DND-41 (cell line): ENCODE measurements at regions not wholly inside any gene's neighbourhood (a gene's known extent, or its start where the extent isn't known, plus 50 kb on each side); places are given as distances from the start of the nearest gene placed in this dataset.

Experiments used
- ATAC-seq: fragments of 200-7000 bp; cut with Tn5 transposase; 3 replicates; pipeline ENCODE4 v1.9.1; 2021; ENCODE audit warnings: low read depth; ENCODE audit not compliant: insufficient read depth
- DNase-seq: peaks from one replicate; pipeline ENCODE4 v3.0.0-alpha.2; 2020
- H2AFZ ChIP-seq: 2 replicates; pipeline ENCODE4 v1.6.0; 2012; ENCODE audit warnings: low read depth, low read length
- H3K27ac ChIP-seq: 2 replicates; pipeline ENCODE4 v1.5.1; 2012; ENCODE audit warnings: low read length, inconsistent platforms
- H3K27me3 ChIP-seq: fragments of 200-600 bp; sonication (generic); 2 replicates; pipeline ENCODE4 v1.6.0; 2012; ENCODE audit warnings: low read length, mild to moderate bottlenecking, inconsistent platforms; ENCODE audit not compliant: insufficient read depth, poor library complexity
- H3K36me3 ChIP-seq: 2 replicates; pipeline ENCODE4 v1.5.1; 2012; ENCODE audit warnings: low read length, inconsistent platforms; ENCODE audit not compliant: insufficient read depth
- H3K4me1 ChIP-seq: 2 replicates; pipeline ENCODE4 v1.5.1; 2012; ENCODE audit warnings: mild to moderate bottlenecking, low read length; ENCODE audit not compliant: insufficient read depth
- H3K4me2 ChIP-seq: 2 replicates; pipeline ENCODE4 v1.6.0; 2012; ENCODE audit warnings: mild to moderate bottlenecking, moderate library complexity, low read length, inconsistent platforms; ENCODE audit not compliant: insufficient read depth
- H3K4me3 ChIP-seq, 2 experiments: fragments of 200-600 bp in 1 of 2; shearing (Covaris generic) in 1 of 2; 2 replicates each; pipeline ENCODE4 v1.5.1; 2012 to 2016; ENCODE audit warnings: inconsistent platforms in 2 of 2, low read length in 2 of 2, mild to moderate bottlenecking in 2 of 2, low read depth in 1 of 2, moderate library complexity in 1 of 2
- H3K79me2 ChIP-seq: 2 replicates; pipeline ENCODE4 v1.6.0; 2012; ENCODE audit warnings: low read length, inconsistent platforms; ENCODE audit not compliant: insufficient read depth
- H3K9ac ChIP-seq: 2 replicates; pipeline ENCODE4 v1.6.0; 2012; ENCODE audit warnings: low read depth, mild to moderate bottlenecking, inconsistent platforms, low read length, moderate library complexity
- H3K9me3 ChIP-seq: 2 replicates; pipeline ENCODE4 v1.5.1; 2012; ENCODE audit warnings: low read length, moderate library complexity, mild to moderate bottlenecking, inconsistent platforms; ENCODE audit not compliant: insufficient read depth, severe bottlenecking
- H4K20me1 ChIP-seq: 2 replicates; pipeline ENCODE4 v1.6.0; 2012; ENCODE audit warnings: low read length; ENCODE audit not compliant: insufficient read depth
- EZH2 ChIP-seq: IDR thresholded peaks from 3 replicates; pipeline ENCODE4 v1.6.1; 2012; ENCODE audit warnings: borderline replicate concordance, low read depth, mild to moderate bottlenecking, moderate library complexity, low read length, inconsistent platforms; ENCODE audit not compliant: severe bottlenecking
- TF ChIP-seq, protein P1 (sequence below): IDR thresholded peaks from 2 replicates; pipeline ENCODE4 v1.5.1; 2012; ENCODE audit warnings: borderline replicate concordance, low read length, moderate library complexity, mild to moderate bottlenecking; ENCODE audit not compliant: poor library complexity, severe bottlenecking; ENCODE audit errors: extremely low read depth

DNA sequence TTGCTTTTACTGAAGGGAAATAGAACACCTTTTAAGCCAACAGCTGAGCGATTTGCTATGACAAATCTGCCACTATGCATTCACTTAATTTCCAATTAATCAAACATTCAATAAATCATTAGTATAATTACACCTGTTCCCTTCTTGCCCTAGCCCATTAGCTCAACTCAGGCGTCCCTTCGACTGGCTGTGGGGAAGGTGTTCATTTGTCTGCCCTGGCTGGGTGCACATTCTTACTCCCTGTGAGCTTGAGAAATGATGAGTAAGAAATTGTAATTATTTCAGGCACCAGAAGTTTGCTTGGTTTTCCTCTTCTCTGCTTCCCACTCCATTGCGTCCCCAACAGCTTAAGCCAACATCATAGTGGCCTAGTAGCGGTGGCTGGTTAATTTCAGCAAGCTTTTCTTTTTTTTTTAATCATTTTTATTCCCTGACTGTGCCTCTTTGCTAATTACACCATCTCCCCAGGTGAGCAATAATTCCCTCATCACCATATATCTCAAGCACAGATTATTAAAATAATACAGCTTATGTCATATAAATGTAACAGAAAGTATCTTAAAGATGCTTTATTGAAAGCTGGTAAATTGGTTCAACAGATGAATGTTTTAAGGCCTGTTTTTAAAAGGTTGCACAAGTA is 623.9 kb upstream of the RBFOX1 start:
- no peak for DNase-seq
- no peaks in the 10 kb centered on the region for H3K79me2 ChIP-seq
- no peaks in the 10 kb centered on the region for H4K20me1 ChIP-seq
- no peak overlapping the region for H3K27ac ChIP-seq
- H3K9ac ChIP-seq: no peak overlapping the region
- no peak for ATAC-seq
- H3K9me3 ChIP-seq: no peaks in the 10 kb centered on the region
- H3K4me3 ChIP-seq: no peak overlapping the region
- TF ChIP-seq, protein P1, sequence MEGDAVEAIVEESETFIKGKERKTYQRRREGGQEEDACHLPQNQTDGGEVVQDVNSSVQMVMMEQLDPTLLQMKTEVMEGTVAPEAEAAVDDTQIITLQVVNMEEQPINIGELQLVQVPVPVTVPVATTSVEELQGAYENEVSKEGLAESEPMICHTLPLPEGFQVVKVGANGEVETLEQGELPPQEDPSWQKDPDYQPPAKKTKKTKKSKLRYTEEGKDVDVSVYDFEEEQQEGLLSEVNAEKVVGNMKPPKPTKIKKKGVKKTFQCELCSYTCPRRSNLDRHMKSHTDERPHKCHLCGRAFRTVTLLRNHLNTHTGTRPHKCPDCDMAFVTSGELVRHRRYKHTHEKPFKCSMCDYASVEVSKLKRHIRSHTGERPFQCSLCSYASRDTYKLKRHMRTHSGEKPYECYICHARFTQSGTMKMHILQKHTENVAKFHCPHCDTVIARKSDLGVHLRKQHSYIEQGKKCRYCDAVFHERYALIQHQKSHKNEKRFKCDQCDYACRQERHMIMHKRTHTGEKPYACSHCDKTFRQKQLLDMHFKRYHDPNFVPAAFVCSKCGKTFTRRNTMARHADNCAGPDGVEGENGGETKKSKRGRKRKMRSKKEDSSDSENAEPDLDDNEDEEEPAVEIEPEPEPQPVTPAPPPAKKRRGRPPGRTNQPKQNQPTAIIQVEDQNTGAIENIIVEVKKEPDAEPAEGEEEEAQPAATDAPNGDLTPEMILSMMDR: no peak
- no peak for TF ChIP-seq EZH2
- no peaks in the 10 kb centered on the region for H3K36me3 ChIP-seq
- no peaks in the 10 kb centered on the region for H3K27me3 ChIP-seq
- H2AFZ ChIP-seq: no peak overlapping the region
- no peaks in the 10 kb centered on the region for H3K4me1 ChIP-seq
- no peak overlapping the region for H3K4me2 ChIP-seq

DNA sequence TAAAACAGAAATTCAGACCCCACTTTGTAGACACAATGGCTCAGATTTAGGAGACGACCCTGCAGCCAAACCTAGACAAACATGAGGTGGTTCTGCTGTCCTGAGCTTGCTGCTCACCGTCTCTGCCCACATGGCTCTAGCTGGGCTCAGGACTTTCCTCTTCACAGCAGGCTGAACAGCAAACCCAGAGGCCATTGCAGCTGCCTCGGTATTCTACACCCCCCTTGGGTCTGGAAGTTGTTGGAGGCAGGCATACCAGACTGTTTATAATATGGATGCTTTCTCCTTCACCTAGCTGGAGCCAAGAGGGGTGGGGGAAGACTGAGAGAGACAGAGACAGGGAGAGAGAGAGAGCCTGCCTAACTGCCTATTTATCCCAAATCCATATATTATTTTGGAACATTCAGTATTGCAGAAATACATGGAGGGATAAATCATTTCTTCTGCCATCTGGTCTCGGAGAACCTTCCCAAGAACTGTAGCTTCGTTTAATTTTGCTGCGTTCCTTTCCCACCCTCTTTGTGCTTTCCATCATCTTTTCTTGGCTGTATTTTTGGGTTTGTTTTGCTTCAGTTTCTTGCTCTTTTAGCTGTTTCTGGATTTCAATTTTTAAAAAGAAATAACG is 628.2 kb upstream of the RBFOX1 start:
- no peaks in the 10 kb centered on the region for H3K79me2 ChIP-seq
- no peak overlapping the region for H3K27ac ChIP-seq
- TF ChIP-seq, protein P1: no peak
- no peak for TF ChIP-seq EZH2
- ATAC-seq (no peak), DNase-seq (no peak)
- no peak overlapping the region for H3K4me3 ChIP-seq
- H3K9ac ChIP-seq: no peak overlapping the region
- no peaks in the 10 kb centered on the region for H3K27me3 ChIP-seq
- H4K20me1 ChIP-seq: no peaks in the 10 kb centered on the region
- H3K9me3 ChIP-seq: no peaks in the 10 kb centered on the region
- H3K4me1 ChIP-seq: no peaks in the 10 kb centered on the region
- H3K36me3 ChIP-seq: no peaks in the 10 kb centered on the region
- no peak overlapping the region for H3K4me2 ChIP-seq
- H2AFZ ChIP-seq: no peak overlapping the region

DNA sequence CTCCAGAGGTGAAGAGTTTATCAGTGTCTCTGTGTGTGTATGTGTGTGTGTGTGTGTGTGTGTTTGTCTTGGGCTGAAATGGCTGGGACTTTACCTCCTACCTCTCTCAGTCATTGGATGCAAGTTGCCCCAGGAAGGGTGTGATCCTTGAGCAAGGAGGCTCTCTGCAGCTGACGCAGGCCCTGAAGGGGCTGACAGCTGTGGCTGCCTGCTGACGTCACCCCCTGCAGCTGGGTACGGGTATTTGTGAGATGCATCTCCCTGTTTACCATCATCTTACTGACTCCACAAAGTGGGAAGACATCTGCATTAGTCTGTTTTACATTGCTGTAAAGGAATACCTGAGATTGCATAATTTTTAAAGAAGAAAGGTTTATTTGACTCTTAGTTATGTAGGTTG is 631.5 kb upstream of the RBFOX1 start:
- ATAC-seq (no peak), DNase-seq (no peak)
- no peak overlapping the region for H3K9ac ChIP-seq
- no peak overlapping the region for H3K27ac ChIP-seq
- no peaks in the 10 kb centered on the region for H3K27me3 ChIP-seq
- no peak overlapping the region for H3K4me3 ChIP-seq
- no peaks in the 10 kb centered on the region for H3K79me2 ChIP-seq
- TF ChIP-seq, protein P1: no peak
- no peak for TF ChIP-seq EZH2
- no peaks in the 10 kb centered on the region for H4K20me1 ChIP-seq
- H3K4me1 ChIP-seq: no peaks in the 10 kb centered on the region
- no peaks in the 10 kb centered on the region for H3K36me3 ChIP-seq
- H2AFZ ChIP-seq: no peak overlapping the region
- no peaks in the 10 kb centered on the region for H3K9me3 ChIP-seq
- H3K4me2 ChIP-seq: no peak overlapping the region
